ENCODE measurements at regions not wholly inside any gene's neighbourhood (a gene's known extent, or its start where the extent isn't known, plus 50 kb on each side); places are given as distances from the start of the nearest gene placed in this dataset.
A peak's percentile ranks its signal among the peaks of the same experiment; 100 is the strongest.
"Not testable (repeated sequence)": the region's sequence is repeated elsewhere in the genome, so short reads cannot be mapped to it uniquely, and the experiment has no call there.

- DNase-seq, result no peak
Observed at GRCh38 chr6:27112974-27113373, 134.5 kb upstream of the PRSS16 start.

- no peak for DNase-seq
Observed at GRCh38 chr6:27119329-27119728, 128.2 kb upstream of the PRSS16 start.

GRCh38 chr6:27119761-27120160, 127.7 kb upstream of the PRSS16 start:
- DNase-seq, result no peak

GRCh38 chr6:27121640-27122039, 125.9 kb upstream of the PRSS16 start:
- no peak for DNase-seq

- DNase-seq, result no peak
Observed at GRCh38 chr6:27124252-27124657, 123.2 kb upstream of the PRSS16 start.

- DNase-seq, result no peak
Observed at GRCh38 chr6:27126046-27126814, 121.3 kb upstream of the PRSS16 start.

GRCh38 chr6:27126815-27127537, 120.5 kb upstream of the PRSS16 start:
- DNase-seq, result peak; percentile 72

- not testable (repeated sequence) for DNase-seq
Observed at GRCh38 chr6:27127874-27128273, 119.6 kb upstream of the PRSS16 start.

- no peak for DNase-seq
Observed at GRCh38 chr6:27128311-27129094, 119.0 kb upstream of the PRSS16 start.

GRCh38 chr6:27129095-27129815, 118.2 kb upstream of the PRSS16 start:
- DNase-seq, result no peak

- no peak for DNase-seq
Observed at GRCh38 chr6:27129917-27130316, 117.6 kb upstream of the PRSS16 start.

GRCh38 chr6:27130668-27131428, 116.7 kb upstream of the PRSS16 start:
- no peak for DNase-seq

- not testable (repeated sequence) for DNase-seq
Observed at GRCh38 chr6:27132282-27132531, 115.3 kb upstream of the PRSS16 start.

- peak; percentile 78 for DNase-seq
Observed at GRCh38 chr6:27132532-27133280, 114.8 kb upstream of the PRSS16 start.

- DNase-seq, result peak; percentile 57
Observed at GRCh38 chr6:27133281-27134227, 113.9 kb upstream of the PRSS16 start.

- no peak for DNase-seq
Observed at GRCh38 chr6:27135087-27135657, 112.3 kb upstream of the PRSS16 start.

- DNase-seq, result no peak
Observed at GRCh38 chr6:27136077-27136644, 111.3 kb upstream of the PRSS16 start.

GRCh38 chr6:27136978-27137814, 110.3 kb upstream of the PRSS16 start:
- DNase-seq, result no peak

GRCh38 chr6:27138406-27138805, 109.1 kb upstream of the PRSS16 start:
- DNase-seq, result no peak
